GM23338 (cell line): ENCODE measurements at regions not wholly inside any gene's neighbourhood (a gene's known extent, or its start where the extent isn't known, plus 50 kb on each side); places are given as distances from the start of the nearest gene placed in this dataset.
A peak's percentile ranks its signal among the peaks of the same experiment; 100 is the strongest.

ENCODE experiments used
- ATAC-seq: fragments of 200-7000 bp; cut with Tn5 transposase; 3 replicates; pipeline ENCODE4 v1.9.1; 2020
- DNase-seq: peaks from one replicate; pipeline ENCODE4 v3.0.0-alpha.2; 2015; ENCODE audit warnings: low spot score
- H2AFZ ChIP-seq: fragments of 200-600 bp; sonication (generic); 2 replicates; pipeline ENCODE4 v1.8.0; 2016; ENCODE audit warnings: antibody characterized with exemption, mild to moderate bottlenecking, moderate library complexity
- H3F3A ChIP-seq: fragments of 200-600 bp; sonication (generic); replicated peaks from 2 replicates; pipeline ENCODE4 v1.8.0; 2017; ENCODE audit warnings: antibody characterized with exemption, mixed run types, low read depth
- H3K27ac ChIP-seq: fragments of 200-600 bp; sonication (generic); 2 replicates; pipeline ENCODE4 v1.6.1; 2016; ENCODE audit warnings: low read depth
- H3K27me3 ChIP-seq: fragments of 200-600 bp; sonication (generic); 2 replicates; pipeline ENCODE4 v1.8.0; 2016; ENCODE audit warnings: mild to moderate bottlenecking, mixed run types, moderate library complexity; ENCODE audit not compliant: insufficient read depth
- H3K36me3 ChIP-seq: fragments of 200-600 bp; sonication (generic); 2 replicates; pipeline ENCODE4 v1.8.0; 2016; ENCODE audit warnings: mild to moderate bottlenecking; ENCODE audit not compliant: insufficient read depth
- H3K4me1 ChIP-seq: fragments of 200-600 bp; sonication (generic); 2 replicates; pipeline ENCODE4 v1.8.0; 2016; ENCODE audit warnings: mild to moderate bottlenecking, moderate library complexity; ENCODE audit not compliant: insufficient read depth
- H3K4me2 ChIP-seq: fragments of 200-600 bp; sonication (generic); 2 replicates; pipeline ENCODE4 v1.7.1; 2017; ENCODE audit warnings: mixed run types
- H3K4me3 ChIP-seq: fragments of 200-600 bp; sonication (generic); 2 replicates; pipeline ENCODE4 v1.6.1; 2016; ENCODE audit warnings: mixed run types
- H3K79me2 ChIP-seq: fragments of 200-600 bp; sonication (generic); replicated peaks from 2 replicates; pipeline ENCODE4 v1.8.0; 2017; ENCODE audit warnings: mild to moderate bottlenecking; ENCODE audit not compliant: insufficient read depth
- H3K9me2 ChIP-seq: fragments of 200-600 bp; sonication (generic); 2 replicates; pipeline ENCODE4 v1.8.0; 2017; ENCODE audit not compliant: insufficient read depth
- H4K20me1 ChIP-seq: fragments of 200-600 bp; sonication (generic); replicated peaks from 2 replicates; pipeline ENCODE4 v1.8.0; 2017; ENCODE audit warnings: mild to moderate bottlenecking; ENCODE audit not compliant: insufficient read depth
- H3K27ac Mint-ChIP-seq: 2 replicates; pipeline ENCODE4 v1.8.0; 2020; ENCODE audit warnings: inconsistent platforms, mild to moderate bottlenecking, moderate library complexity, mixed read lengths
- H3K27me3 Mint-ChIP-seq: 3 replicates; pipeline ENCODE4 v1.8.0; 2022; ENCODE audit warnings: low read depth, mild to moderate bottlenecking, moderate library complexity, mixed read lengths, inconsistent platforms; ENCODE audit not compliant: insufficient read depth, poor library complexity
- H3K36me3 Mint-ChIP-seq: 3 replicates; pipeline ENCODE4 v1.8.0; 2021; ENCODE audit warnings: low read depth, mild to moderate bottlenecking, inconsistent platforms, moderate library complexity, mixed read lengths
- H3K4me1 Mint-ChIP-seq: 3 replicates; pipeline ENCODE4 v1.8.0; 2020; ENCODE audit warnings: mild to moderate bottlenecking, inconsistent platforms, mixed read lengths
- H3K4me3 Mint-ChIP-seq: 3 replicates; pipeline ENCODE4 v1.8.0; 2021; ENCODE audit warnings: moderate library complexity, mild to moderate bottlenecking, inconsistent platforms, mixed read lengths
- H3K9me3 Mint-ChIP-seq: 3 replicates; pipeline ENCODE4 v1.8.0; 2020; ENCODE audit warnings: moderate library complexity, mild to moderate bottlenecking, inconsistent platforms, mixed read lengths
- EZH2phosphoT487 ChIP-seq: fragments of 200-600 bp; sonication (generic); IDR thresholded peaks from one replicate; pipeline ENCODE4 v1.8.1; 2018; ENCODE audit warnings: antibody characterized with exemption; ENCODE audit not compliant: unreplicated experiment
- JUNB ChIP-seq: IDR thresholded peaks from one replicate; pipeline ENCODE4 v1.6.1; 2016; ENCODE audit warnings: antibody characterized with exemption; ENCODE audit not compliant: unreplicated experiment
- POLR2AphosphoS5 ChIP-seq: IDR thresholded peaks from 2 replicates; pipeline ENCODE4 v1.6.1; 2016; ENCODE audit warnings: antibody characterized with exemption, low read depth
- STAT1 ChIP-seq: IDR thresholded peaks from one replicate; pipeline ENCODE4 v1.6.1; 2016; ENCODE audit warnings: antibody characterized with exemption; ENCODE audit not compliant: unreplicated experiment
- ZNF331 ChIP-seq: fragments of 250-450 bp; sonication (Bioruptor Pico); IDR thresholded peaks from 2 replicates; pipeline ENCODE4 v1.5.0; 2020; ENCODE audit warnings: low read depth, mild to moderate bottlenecking, moderate library complexity
- TF ChIP-seq, protein P1 (sequence below), 2 experiments: fragments of 200-600 bp in 1 of 2; sonication (generic) in 1 of 2; conservative IDR thresholded peaks; 2 replicates each; pipeline versions ENCODE4 v1.5.1 to v1.6.1; 2016 to 2017; ENCODE audit warnings: antibody characterized with exemption in 2 of 2, low read depth in 2 of 2, mild to moderate bottlenecking in 2 of 2, moderate library complexity in 1 of 2
- TF ChIP-seq, protein P2 (sequence below): fragments of 250-450 bp; sonication (Bioruptor Pico); IDR thresholded peaks from 2 replicates; pipeline ENCODE4 v1.5.0; 2020; ENCODE audit warnings: mild to moderate bottlenecking, moderate library complexity

DNA sequence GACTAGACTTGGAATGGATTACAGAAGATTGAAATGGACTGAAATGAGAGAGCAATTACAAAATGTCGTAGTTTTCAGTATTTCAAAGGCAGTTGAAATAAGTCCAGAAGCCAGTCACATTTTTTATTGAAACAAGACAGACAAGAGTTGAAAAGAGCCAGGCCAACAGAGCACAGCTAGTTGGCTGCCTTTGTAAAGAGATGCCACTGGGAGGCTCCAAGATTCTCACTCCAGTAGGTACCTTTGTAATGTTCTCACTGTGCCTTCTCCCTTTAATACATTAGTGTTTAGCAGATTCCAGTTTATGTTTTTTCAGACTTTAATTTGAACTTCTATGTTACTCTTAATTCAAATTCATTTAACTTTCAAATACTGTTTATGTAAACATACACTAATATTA, 234.8 kb downstream of the DSEL start:
- H3K4me1 Mint-ChIP-seq, result peaks cover 9% of the 10 kb centered on the region; the same call in 2 of the 3 replicates
- H4K20me1 ChIP-seq, result no peaks in the 10 kb centered on the region
- H3K36me3 ChIP-seq, result no peaks in the 10 kb centered on the region
- no peak overlapping the region for H2AFZ ChIP-seq
- ATAC-seq (peak; percentile 44; the same call in 2 of the 3 replicates), DNase-seq (no peak)
- no peaks in the 10 kb centered on the region for H3K27me3 Mint-ChIP-seq
- no peak overlapping the region for H3K27ac ChIP-seq
- no peaks in the 10 kb centered on the region for H3K79me2 ChIP-seq
- H3K27me3 ChIP-seq, result no peaks in the 10 kb centered on the region
- no peaks in the 10 kb centered on the region for H3F3A ChIP-seq
- H3K36me3 Mint-ChIP-seq, result no peaks in the 10 kb centered on the region
- no peak overlapping the region for H3K4me3 ChIP-seq
- H3K27ac Mint-ChIP-seq, result no peak overlapping the region
- no peak overlapping the region for H3K4me3 Mint-ChIP-seq
- TF ChIP-seq EZH2phosphoT487 (no peak), POLR2AphosphoS5 (no peak), ZNF331 (no peak), STAT1 (no peak), JUNB (no peak)
- TF ChIP-seq, protein P1, sequence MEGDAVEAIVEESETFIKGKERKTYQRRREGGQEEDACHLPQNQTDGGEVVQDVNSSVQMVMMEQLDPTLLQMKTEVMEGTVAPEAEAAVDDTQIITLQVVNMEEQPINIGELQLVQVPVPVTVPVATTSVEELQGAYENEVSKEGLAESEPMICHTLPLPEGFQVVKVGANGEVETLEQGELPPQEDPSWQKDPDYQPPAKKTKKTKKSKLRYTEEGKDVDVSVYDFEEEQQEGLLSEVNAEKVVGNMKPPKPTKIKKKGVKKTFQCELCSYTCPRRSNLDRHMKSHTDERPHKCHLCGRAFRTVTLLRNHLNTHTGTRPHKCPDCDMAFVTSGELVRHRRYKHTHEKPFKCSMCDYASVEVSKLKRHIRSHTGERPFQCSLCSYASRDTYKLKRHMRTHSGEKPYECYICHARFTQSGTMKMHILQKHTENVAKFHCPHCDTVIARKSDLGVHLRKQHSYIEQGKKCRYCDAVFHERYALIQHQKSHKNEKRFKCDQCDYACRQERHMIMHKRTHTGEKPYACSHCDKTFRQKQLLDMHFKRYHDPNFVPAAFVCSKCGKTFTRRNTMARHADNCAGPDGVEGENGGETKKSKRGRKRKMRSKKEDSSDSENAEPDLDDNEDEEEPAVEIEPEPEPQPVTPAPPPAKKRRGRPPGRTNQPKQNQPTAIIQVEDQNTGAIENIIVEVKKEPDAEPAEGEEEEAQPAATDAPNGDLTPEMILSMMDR (conservative IDR thresholded peaks at IDR 0.05; ENCODE audit: low read depth in 2 of 2), result no peak
- TF ChIP-seq, protein P2, sequence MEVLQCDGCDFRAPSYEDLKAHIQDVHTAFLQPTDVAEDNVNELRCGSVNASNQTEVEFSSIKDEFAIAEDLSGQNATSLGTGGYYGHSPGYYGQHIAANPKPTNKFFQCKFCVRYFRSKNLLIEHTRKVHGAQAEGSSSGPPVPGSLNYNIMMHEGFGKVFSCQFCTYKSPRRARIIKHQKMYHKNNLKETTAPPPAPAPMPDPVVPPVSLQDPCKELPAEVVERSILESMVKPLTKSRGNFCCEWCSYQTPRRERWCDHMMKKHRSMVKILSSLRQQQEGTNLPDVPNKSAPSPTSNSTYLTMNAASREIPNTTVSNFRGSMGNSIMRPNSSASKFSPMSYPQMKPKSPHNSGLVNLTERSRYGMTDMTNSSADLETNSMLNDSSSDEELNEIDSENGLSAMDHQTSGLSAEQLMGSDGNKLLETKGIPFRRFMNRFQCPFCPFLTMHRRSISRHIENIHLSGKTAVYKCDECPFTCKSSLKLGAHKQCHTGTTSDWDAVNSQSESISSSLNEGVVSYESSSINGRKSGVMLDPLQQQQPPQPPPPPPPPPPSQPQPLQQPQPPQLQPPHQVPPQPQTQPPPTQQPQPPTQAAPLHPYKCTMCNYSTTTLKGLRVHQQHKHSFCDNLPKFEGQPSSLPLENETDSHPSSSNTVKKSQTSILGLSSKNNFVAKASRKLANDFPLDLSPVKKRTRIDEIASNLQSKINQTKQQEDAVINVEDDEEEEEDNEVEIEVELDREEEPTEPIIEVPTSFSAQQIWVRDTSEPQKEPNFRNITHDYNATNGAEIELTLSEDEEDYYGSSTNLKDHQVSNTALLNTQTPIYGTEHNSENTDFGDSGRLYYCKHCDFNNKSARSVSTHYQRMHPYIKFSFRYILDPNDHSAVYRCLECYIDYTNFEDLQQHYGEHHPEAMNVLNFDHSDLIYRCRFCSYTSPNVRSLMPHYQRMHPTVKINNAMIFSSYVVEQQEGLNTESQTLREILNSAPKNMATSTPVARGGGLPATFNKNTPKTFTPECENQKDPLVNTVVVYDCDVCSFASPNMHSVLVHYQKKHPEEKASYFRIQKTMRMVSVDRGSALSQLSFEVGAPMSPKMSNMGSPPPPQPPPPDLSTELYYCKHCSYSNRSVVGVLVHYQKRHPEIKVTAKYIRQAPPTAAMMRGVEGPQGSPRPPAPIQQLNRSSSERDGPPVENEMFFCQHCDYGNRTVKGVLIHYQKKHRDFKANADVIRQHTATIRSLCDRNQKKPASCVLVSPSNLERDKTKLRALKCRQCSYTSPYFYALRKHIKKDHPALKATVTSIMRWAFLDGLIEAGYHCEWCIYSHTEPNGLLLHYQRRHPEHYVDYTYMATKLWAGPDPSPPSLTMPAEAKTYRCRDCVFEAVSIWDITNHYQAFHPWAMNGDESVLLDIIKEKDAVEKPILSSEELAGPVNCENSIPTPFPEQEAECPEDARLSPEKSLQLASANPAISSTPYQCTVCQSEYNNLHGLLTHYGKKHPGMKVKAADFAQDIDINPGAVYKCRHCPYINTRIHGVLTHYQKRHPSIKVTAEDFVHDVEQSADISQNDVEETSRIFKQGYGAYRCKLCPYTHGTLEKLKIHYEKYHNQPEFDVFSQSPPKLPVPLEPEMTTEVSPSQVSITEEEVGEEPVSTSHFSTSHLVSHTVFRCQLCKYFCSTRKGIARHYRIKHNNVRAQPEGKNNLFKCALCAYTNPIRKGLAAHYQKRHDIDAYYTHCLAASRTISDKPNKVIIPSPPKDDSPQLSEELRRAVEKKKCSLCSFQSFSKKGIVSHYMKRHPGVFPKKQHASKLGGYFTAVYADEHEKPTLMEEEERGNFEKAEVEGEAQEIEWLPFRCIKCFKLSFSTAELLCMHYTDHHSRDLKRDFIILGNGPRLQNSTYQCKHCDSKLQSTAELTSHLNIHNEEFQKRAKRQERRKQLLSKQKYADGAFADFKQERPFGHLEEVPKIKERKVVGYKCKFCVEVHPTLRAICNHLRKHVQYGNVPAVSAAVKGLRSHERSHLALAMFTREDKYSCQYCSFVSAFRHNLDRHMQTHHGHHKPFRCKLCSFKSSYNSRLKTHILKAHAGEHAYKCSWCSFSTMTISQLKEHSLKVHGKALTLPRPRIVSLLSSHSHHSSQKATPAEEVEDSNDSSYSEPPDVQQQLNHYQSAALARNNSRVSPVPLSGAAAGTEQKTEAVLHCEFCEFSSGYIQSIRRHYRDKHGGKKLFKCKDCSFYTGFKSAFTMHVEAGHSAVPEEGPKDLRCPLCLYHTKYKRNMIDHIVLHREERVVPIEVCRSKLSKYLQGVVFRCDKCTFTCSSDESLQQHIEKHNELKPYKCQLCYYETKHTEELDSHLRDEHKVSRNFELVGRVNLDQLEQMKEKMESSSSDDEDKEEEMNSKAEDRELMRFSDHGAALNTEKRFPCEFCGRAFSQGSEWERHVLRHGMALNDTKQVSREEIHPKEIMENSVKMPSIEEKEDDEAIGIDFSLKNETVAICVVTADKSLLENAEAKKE (CRISPR knock-in tag), result no peak
- peaks cover 5% of the 10 kb centered on the region; the same call in 1 of the 2 replicates for H3K4me1 ChIP-seq
- no peaks in the 10 kb centered on the region for H3K9me3 Mint-ChIP-seq
- H3K4me2 ChIP-seq, result no peak overlapping the region
- no peaks in the 10 kb centered on the region for H3K9me2 ChIP-seq
